Stimulated activated naive B cell treated with anti-CD40 and anti-IgM and Interleukin-4, amounts not matched to agents 10 μg/mL and 1 μg/mL and 100 μg/mL, for 72 hours (primary cell): ENCODE measurements at regions not wholly inside any gene's neighbourhood (a gene's known extent, or its start where the extent isn't known, plus 50 kb on each side); places are given as distances from the start of the nearest gene placed in this dataset.

Experiments
- ATAC-seq, 2 donors: fragments of 150-1000 bp; cut with Tn5 transposase; replicated peaks; 2 replicates each; pipeline ENCODE4 v1.10.0; 2021; ENCODE audit warnings: moderate library complexity in 1 of 2
- DNase-seq: peaks from one replicate; pipeline ENCODE4 v3.0.0; 2021
- H3K27ac Mint-ChIP-seq: one replicate; pipeline ENCODE4 v1.8.0; 2022; ENCODE audit warnings: mild to moderate bottlenecking, mixed read lengths
- H3K27me3 Mint-ChIP-seq, 2 donors: one replicate each; pipeline ENCODE4 v1.8.0; 2022; ENCODE audit warnings: mixed read lengths in 2 of 2
- H3K36me3 Mint-ChIP-seq, 2 donors: one replicate each; pipeline ENCODE4 v1.8.0; 2022; ENCODE audit warnings: mixed read lengths in 2 of 2, mild to moderate bottlenecking in 1 of 2
- H3K4me1 Mint-ChIP-seq, 2 donors: one replicate each; pipeline ENCODE4 v1.8.0; 2022; ENCODE audit warnings: mixed read lengths in 2 of 2, mild to moderate bottlenecking in 1 of 2
- H3K4me3 Mint-ChIP-seq, 2 donors: one replicate each; pipeline ENCODE4 v1.8.0; 2022; ENCODE audit warnings: mild to moderate bottlenecking in 2 of 2, mixed read lengths in 2 of 2, moderate library complexity in 1 of 2
- H3K9me3 Mint-ChIP-seq, 2 donors: one replicate each; pipeline ENCODE4 v1.8.0; 2022; ENCODE audit warnings: mixed read lengths in 2 of 2, mild to moderate bottlenecking in 1 of 2

- Mint-ChIP-seq H3K4me1 (no peaks in the 10 kb centered on the region), H3K27me3 (no peaks in the 10 kb centered on the region), H3K36me3 (no peaks in the 10 kb centered on the region), H3K27ac (no peak overlapping the region), H3K4me3 (no peak overlapping the region), H3K9me3 (peaks cover 0 to 1% of the 10 kb centered on the region in 2 donors)
- ATAC-seq (no peak), DNase-seq (no peak)
Measured at GRCh38 chr9:115717711-115718173, 435.8 kb upstream of the PAPPA start.

GRCh38 chr9:115730396-115730795 is 423.2 kb upstream of the PAPPA start:
- Mint-ChIP-seq H3K4me3 (no peak overlapping the region), H3K36me3 (no peaks in the 10 kb centered on the region)
- no peak for DNase-seq

GRCh38 chr9:115730845-115731244 is 422.7 kb upstream of the PAPPA start:
- no peak for DNase-seq
- Mint-ChIP-seq H3K4me1 (no peaks in the 10 kb centered on the region), H3K4me3 (no peak overlapping the region), H3K27ac (no peak overlapping the region), H3K9me3 (peaks cover 6 to 9% of the 10 kb centered on the region in 2 donors), H3K27me3 (no peaks in the 10 kb centered on the region), H3K36me3 (no peaks in the 10 kb centered on the region)
- ATAC-seq: no peak

More at GRCh38 chr9:115730396-115730795, 423.2 kb upstream of the PAPPA start:
- Mint-ChIP-seq H3K27me3 (no peaks in the 10 kb centered on the region), H3K27ac (no peak overlapping the region), H3K4me1 (no peaks in the 10 kb centered on the region), H3K9me3 (peaks cover 7 to 9% of the 10 kb centered on the region in 2 donors)
- no peak for ATAC-seq

- Mint-ChIP-seq H3K27ac (no peak overlapping the region), H3K4me1 (no peaks in the 10 kb centered on the region), H3K27me3 (no peaks in the 10 kb centered on the region), H3K36me3 (no peaks in the 10 kb centered on the region), H3K4me3 (no peak overlapping the region), H3K9me3 (peaks cover 2 to 3% of the 10 kb centered on the region in 2 donors)
- no peak for DNase-seq
- no peak for ATAC-seq
Measured at GRCh38 chr9:115733318-115734110, 420.1 kb upstream of the PAPPA start.

- Mint-ChIP-seq H3K4me1 (no peaks in the 10 kb centered on the region), H3K36me3 (no peaks in the 10 kb centered on the region), H3K27ac (no peak overlapping the region), H3K27me3 (no peaks in the 10 kb centered on the region), H3K4me3 (no peak overlapping the region), H3K9me3 (no peaks in the 10 kb centered on the region)
- DNase-seq (no peak), ATAC-seq (no peak)
Measured at GRCh38 chr9:115739096-115739875, 414.3 kb upstream of the PAPPA start.

GRCh38 chr9:115740986-115741385 is 412.6 kb upstream of the PAPPA start:
- H3K4me3 Mint-ChIP-seq: no peak overlapping the region
- H3K27me3 Mint-ChIP-seq: no peaks in the 10 kb centered on the region
- H3K36me3 Mint-ChIP-seq: no peaks in the 10 kb centered on the region
- H3K9me3 Mint-ChIP-seq: no peaks in the 10 kb centered on the region
- DNase-seq (no peak), ATAC-seq (no peak)
- H3K27ac Mint-ChIP-seq: no peak overlapping the region
- no peaks in the 10 kb centered on the region for H3K4me1 Mint-ChIP-seq

GRCh38 chr9:115743709-115744605 is 409.6 kb upstream of the PAPPA start:
- H3K27me3 Mint-ChIP-seq: no peaks in the 10 kb centered on the region
- H3K9me3 Mint-ChIP-seq: no peaks in the 10 kb centered on the region
- no peaks in the 10 kb centered on the region for H3K4me1 Mint-ChIP-seq
- no peak for DNase-seq
- ATAC-seq: no peak
- no peak overlapping the region for H3K27ac Mint-ChIP-seq
- no peaks in the 10 kb centered on the region for H3K36me3 Mint-ChIP-seq
- no peak overlapping the region for H3K4me3 Mint-ChIP-seq

GRCh38 chr9:115746496-115746895 is 407.1 kb upstream of the PAPPA start:
- Mint-ChIP-seq H3K36me3 (no peaks in the 10 kb centered on the region), H3K4me3 (no peak overlapping the region), H3K9me3 (peaks cover 0 to 3% of the 10 kb centered on the region in 2 donors), H3K27ac (no peak overlapping the region), H3K27me3 (no peaks in the 10 kb centered on the region), H3K4me1 (no peaks in the 10 kb centered on the region)
- DNase-seq (no peak), ATAC-seq (no peak)

- ATAC-seq (no peak), DNase-seq (no peak)
- Mint-ChIP-seq H3K4me1 (no peaks in the 10 kb centered on the region), H3K36me3 (no peaks in the 10 kb centered on the region), H3K4me3 (no peak overlapping the region), H3K27me3 (no peaks in the 10 kb centered on the region), H3K27ac (no peak overlapping the region), H3K9me3 (peaks cover 0 to 3% of the 10 kb centered on the region in 2 donors)
Measured at GRCh38 chr9:115747731-115748130, 405.9 kb upstream of the PAPPA start.

- no peak overlapping the region for H3K27ac Mint-ChIP-seq
- no peaks in the 10 kb centered on the region for H3K36me3 Mint-ChIP-seq
- H3K9me3 Mint-ChIP-seq: peaks cover 0 to 6% of the 10 kb centered on the region in 2 donors
- no peaks in the 10 kb centered on the region for H3K27me3 Mint-ChIP-seq
- H3K4me1 Mint-ChIP-seq: no peaks in the 10 kb centered on the region
- no peak for DNase-seq
- ATAC-seq: no peak
- no peak overlapping the region for H3K4me3 Mint-ChIP-seq
Measured at GRCh38 chr9:115756736-115757135, 396.9 kb upstream of the PAPPA start.

- H3K36me3 Mint-ChIP-seq: no peaks in the 10 kb centered on the region
- no peaks in the 10 kb centered on the region for H3K27me3 Mint-ChIP-seq
- ATAC-seq (no peak), DNase-seq (no peak)
- H3K4me3 Mint-ChIP-seq: no peak overlapping the region
- peaks cover 0 to 6% of the 10 kb centered on the region in 2 donors for H3K9me3 Mint-ChIP-seq
- no peak overlapping the region for H3K27ac Mint-ChIP-seq
- no peaks in the 10 kb centered on the region for H3K4me1 Mint-ChIP-seq
Measured at GRCh38 chr9:115757461-115757860, 396.1 kb upstream of the PAPPA start.

- no peak overlapping the region for H3K27ac Mint-ChIP-seq
- no peaks in the 10 kb centered on the region for H3K27me3 Mint-ChIP-seq
- H3K36me3 Mint-ChIP-seq: no peaks in the 10 kb centered on the region
- DNase-seq (no peak), ATAC-seq (no peak)
- no peaks in the 10 kb centered on the region for H3K4me1 Mint-ChIP-seq
- H3K9me3 Mint-ChIP-seq: peaks cover 0 to 8% of the 10 kb centered on the region in 2 donors
- no peak overlapping the region for H3K4me3 Mint-ChIP-seq
Measured at GRCh38 chr9:115758441-115758840, 395.1 kb upstream of the PAPPA start.

GRCh38 chr9:115759426-115759825 is 394.2 kb upstream of the PAPPA start:
- no peaks in the 10 kb centered on the region for H3K27me3 Mint-ChIP-seq
- no peak overlapping the region for H3K4me3 Mint-ChIP-seq
- no peak overlapping the region for H3K27ac Mint-ChIP-seq
- no peak for DNase-seq
- no peaks in the 10 kb centered on the region for H3K4me1 Mint-ChIP-seq
- ATAC-seq: no peak
- no peaks in the 10 kb centered on the region for H3K36me3 Mint-ChIP-seq
- H3K9me3 Mint-ChIP-seq: peaks cover 0 to 9% of the 10 kb centered on the region in 2 donors

GRCh38 chr9:115764645-115765044 is 388.9 kb upstream of the PAPPA start:
- no peaks in the 10 kb centered on the region for H3K36me3 Mint-ChIP-seq
- H3K27ac Mint-ChIP-seq: no peak overlapping the region
- no peaks in the 10 kb centered on the region for H3K27me3 Mint-ChIP-seq
- H3K4me3 Mint-ChIP-seq: no peak overlapping the region
- DNase-seq (no peak), ATAC-seq (no peak)
- no peaks in the 10 kb centered on the region for H3K4me1 Mint-ChIP-seq
- peaks cover 0 to 8% of the 10 kb centered on the region in 2 donors for H3K9me3 Mint-ChIP-seq
